Right lobe of liver (tissue), 4 donors: ENCODE measurements at regions not wholly inside any gene's neighbourhood (a gene's known extent, or its start where the extent isn't known, plus 50 kb on each side); places are given as distances from the start of the nearest gene placed in this dataset.

ENCODE experiments used
- POLR2A ChIP-seq: fragments of 450-650 bp; IDR thresholded peaks from one replicate; pipeline ENCODE4 v1.6.1; 2017; ENCODE audit warnings: antibody characterized with exemption, mild to moderate bottlenecking
- TF ChIP-seq, protein P1 (sequence below), 4 donors: fragments of 200-600 bp in 3 of 4; fragments of 450-650 bp in 1 of 4; IDR thresholded peaks; one replicate each; pipeline versions ENCODE4 v1.5.1 to v1.8.0; 2016 to 2022; ENCODE audit warnings: antibody characterized with exemption in 4 of 4, mild to moderate bottlenecking in 2 of 4
- donor health status: DM: no; HTN: no; CAD: no.
- donor health status: DM: no; HTN: no; CAD: no.
- donor health status: DM: no; HTN: yes; CAD: no.

DNA sequence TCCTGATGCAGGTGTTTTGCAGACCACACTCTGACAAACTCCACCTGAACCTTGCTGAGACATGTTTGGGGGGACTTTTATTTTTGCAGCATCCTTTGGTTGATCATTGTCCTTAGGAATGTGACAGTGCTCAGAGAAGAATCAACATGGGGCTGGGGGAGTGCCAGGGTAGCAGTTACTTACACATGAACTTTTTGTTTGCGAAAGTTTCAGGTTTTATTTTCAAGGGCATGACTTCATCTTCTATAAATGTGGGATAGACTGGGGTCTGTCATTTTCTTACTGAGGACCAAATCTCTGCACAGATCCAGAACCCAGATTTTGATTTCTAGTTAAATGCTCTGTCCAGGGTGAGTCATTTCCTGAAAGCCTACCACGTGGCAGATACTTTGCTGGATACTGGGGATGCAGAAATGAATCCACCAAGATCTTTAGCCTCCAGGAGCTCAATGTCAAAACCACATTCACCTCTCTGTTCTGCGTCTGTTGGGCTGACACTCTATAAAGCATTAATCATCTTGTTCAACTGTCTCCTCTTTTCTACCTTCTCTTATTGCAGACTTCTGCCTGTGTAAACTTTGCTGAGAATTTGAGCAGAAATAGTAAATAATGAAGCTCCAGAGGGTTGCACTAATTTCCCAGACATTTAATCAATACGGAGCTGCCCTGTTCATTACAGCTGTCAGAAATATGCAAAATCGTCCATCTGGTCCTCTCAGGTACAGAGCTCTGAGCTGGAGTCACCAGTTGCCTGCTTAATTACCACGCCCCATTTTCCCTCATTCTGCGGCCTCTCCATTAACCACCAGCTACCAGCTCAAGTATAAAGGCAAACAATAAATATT lies 387.9 kb downstream of the MIAT start:
- TF ChIP-seq, protein P1, sequence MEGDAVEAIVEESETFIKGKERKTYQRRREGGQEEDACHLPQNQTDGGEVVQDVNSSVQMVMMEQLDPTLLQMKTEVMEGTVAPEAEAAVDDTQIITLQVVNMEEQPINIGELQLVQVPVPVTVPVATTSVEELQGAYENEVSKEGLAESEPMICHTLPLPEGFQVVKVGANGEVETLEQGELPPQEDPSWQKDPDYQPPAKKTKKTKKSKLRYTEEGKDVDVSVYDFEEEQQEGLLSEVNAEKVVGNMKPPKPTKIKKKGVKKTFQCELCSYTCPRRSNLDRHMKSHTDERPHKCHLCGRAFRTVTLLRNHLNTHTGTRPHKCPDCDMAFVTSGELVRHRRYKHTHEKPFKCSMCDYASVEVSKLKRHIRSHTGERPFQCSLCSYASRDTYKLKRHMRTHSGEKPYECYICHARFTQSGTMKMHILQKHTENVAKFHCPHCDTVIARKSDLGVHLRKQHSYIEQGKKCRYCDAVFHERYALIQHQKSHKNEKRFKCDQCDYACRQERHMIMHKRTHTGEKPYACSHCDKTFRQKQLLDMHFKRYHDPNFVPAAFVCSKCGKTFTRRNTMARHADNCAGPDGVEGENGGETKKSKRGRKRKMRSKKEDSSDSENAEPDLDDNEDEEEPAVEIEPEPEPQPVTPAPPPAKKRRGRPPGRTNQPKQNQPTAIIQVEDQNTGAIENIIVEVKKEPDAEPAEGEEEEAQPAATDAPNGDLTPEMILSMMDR (IDR thresholded peaks at IDR 0.05) = no peak
- TF ChIP-seq POLR2A = no peak
